ENCODE measurements at regions not wholly inside any gene's neighbourhood (a gene's known extent, or its start where the extent isn't known, plus 50 kb on each side); places are given as distances from the start of the nearest gene placed in this dataset.
"Not testable (repeated sequence)": the region's sequence is repeated elsewhere in the genome, so short reads cannot be mapped to it uniquely, and the experiment has no call there.

DNA sequence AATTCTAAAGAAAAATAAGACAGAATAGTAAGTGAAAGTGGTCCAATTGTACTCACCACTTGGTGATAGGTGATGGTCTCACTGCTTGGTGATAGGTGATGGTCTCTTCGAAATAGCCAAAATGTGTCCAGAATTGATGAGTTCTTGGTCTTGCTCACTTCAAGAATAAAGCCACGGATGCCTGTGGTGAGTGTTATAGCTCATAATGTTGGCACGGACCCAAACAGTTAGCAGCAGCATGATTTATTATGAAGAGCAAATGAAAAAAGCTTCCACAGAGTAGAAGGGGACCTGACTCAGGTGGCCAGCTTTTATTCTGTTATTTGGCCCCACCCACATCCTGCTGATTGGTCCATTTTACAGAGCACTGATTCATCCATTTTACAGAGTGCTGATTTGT is 272.6 kb downstream of the RPS4Y2 start:
- Histone ChIP-seq H3K27me3 (ENCODE audit: insufficient read depth, poor library complexity, severe bottlenecking) (no peaks in the 10 kb centered on the region), H3K9me3 (ENCODE audit: severe bottlenecking) (no peaks in the 10 kb centered on the region), H3K4me1 (ENCODE audit: insufficient read depth, poor library complexity, severe bottlenecking) (no peaks in the 10 kb centered on the region), H3K36me3 (ENCODE audit: low read depth) (no peaks in the 10 kb centered on the region), H3K4me3 (ENCODE audit: severe bottlenecking) (no peak overlapping the region), H3K27ac (ENCODE audit: poor library complexity, severe bottlenecking) (no peak overlapping the region)
- TF ChIP-seq, protein P1, sequence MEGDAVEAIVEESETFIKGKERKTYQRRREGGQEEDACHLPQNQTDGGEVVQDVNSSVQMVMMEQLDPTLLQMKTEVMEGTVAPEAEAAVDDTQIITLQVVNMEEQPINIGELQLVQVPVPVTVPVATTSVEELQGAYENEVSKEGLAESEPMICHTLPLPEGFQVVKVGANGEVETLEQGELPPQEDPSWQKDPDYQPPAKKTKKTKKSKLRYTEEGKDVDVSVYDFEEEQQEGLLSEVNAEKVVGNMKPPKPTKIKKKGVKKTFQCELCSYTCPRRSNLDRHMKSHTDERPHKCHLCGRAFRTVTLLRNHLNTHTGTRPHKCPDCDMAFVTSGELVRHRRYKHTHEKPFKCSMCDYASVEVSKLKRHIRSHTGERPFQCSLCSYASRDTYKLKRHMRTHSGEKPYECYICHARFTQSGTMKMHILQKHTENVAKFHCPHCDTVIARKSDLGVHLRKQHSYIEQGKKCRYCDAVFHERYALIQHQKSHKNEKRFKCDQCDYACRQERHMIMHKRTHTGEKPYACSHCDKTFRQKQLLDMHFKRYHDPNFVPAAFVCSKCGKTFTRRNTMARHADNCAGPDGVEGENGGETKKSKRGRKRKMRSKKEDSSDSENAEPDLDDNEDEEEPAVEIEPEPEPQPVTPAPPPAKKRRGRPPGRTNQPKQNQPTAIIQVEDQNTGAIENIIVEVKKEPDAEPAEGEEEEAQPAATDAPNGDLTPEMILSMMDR (IDR thresholded peaks at IDR 0.05; ENCODE audit: poor library complexity, severe bottlenecking): no peak
- ATAC-seq (ENCODE audit: low read depth) (no peak), DNase-seq (ENCODE audit: low spot score) (no peak)

DNA sequence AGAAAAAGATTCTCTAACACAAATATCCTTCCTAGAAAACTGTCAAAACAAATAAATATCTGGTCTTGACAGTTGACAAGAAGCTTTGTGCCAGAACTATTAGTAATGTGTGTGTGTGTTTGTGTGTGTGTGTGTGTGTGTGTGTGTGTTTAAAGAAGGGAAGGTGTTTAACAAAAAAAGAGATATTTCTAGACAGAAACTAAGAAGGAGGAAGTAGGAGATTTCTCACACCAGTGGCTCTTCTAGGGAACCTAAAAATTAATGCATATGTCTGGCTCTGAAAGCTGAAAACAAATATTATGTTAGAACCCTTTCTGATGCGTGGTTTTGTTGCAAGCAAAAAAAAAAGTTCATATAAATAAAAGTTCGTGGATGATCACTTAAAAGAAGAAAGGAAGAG is 277.5 kb downstream of the RPS4Y2 start:
- DNase-seq (ENCODE audit: low spot score) (no peak), ATAC-seq (ENCODE audit: low read depth) (no peak)
- H3K27ac ChIP-seq (ENCODE audit: poor library complexity, severe bottlenecking): no peak overlapping the region
- no peaks in the 10 kb centered on the region for H3K9me3 ChIP-seq (ENCODE audit: severe bottlenecking)
- H3K4me3 ChIP-seq (ENCODE audit: severe bottlenecking): no peak overlapping the region
- TF ChIP-seq, protein P1 (IDR thresholded peaks at IDR 0.05; ENCODE audit: poor library complexity, severe bottlenecking): no peak
- H3K4me1 ChIP-seq (ENCODE audit: insufficient read depth, poor library complexity, severe bottlenecking): no peaks in the 10 kb centered on the region
- H3K36me3 ChIP-seq (ENCODE audit: low read depth): no peaks in the 10 kb centered on the region
- H3K27me3 ChIP-seq (ENCODE audit: insufficient read depth, poor library complexity, severe bottlenecking): no peaks in the 10 kb centered on the region

DNA sequence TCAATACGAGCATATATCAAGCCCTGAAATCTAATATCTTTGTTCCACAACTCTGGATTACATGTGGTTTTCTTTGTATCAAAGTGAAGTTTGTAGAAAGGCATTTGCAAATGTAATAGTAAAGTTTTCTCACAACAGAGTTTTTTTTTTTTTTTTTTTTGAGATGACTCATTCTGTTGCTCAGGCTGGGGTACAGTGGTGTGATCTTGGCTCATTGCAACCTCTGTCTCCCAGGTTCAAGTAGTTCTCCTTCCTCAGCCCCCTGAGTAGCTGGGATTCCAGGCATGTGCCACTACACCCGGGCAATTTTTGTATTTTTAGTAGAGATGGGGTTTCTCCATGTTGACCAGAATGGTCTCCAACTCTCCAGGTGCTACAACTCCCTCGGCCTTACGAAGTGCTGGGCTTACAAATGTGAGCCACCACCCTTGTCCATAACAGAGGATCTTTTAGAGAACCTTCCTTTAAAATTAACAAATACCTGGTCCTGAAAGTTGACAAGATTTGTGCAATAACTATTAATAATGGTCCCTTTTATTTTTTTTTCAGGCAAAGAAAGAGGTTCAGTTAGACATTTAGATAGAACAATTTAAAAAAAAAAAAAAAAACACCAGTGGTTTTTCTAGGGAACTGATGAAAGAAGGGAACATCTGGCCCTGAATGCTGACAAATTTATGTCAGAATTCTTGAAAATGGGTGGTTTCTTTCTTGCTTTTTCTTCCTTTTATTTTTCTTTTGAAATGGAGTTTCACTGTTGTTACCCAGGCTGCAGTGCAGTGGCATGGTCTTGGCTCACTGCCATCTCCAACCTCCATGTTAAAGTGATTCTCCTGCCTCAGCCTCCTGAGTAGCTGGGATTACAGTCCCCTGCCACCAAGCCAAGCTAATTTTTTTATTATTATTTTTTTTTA is 278.5 kb downstream of the RPS4Y2 start:
- DNase-seq (ENCODE audit: low spot score) (no peak), ATAC-seq (ENCODE audit: low read depth) (no peak)
- H3K27ac ChIP-seq (ENCODE audit: poor library complexity, severe bottlenecking): no peak overlapping the region
- no peaks in the 10 kb centered on the region for H3K36me3 ChIP-seq (ENCODE audit: low read depth)
- H3K27me3 ChIP-seq (ENCODE audit: insufficient read depth, poor library complexity, severe bottlenecking): no peaks in the 10 kb centered on the region
- no peaks in the 10 kb centered on the region for H3K9me3 ChIP-seq (ENCODE audit: severe bottlenecking)
- TF ChIP-seq, protein P1 (IDR thresholded peaks at IDR 0.05; ENCODE audit: poor library complexity, severe bottlenecking): no peak
- H3K4me3 ChIP-seq (ENCODE audit: severe bottlenecking): no peak overlapping the region
- no peaks in the 10 kb centered on the region for H3K4me1 ChIP-seq (ENCODE audit: insufficient read depth, poor library complexity, severe bottlenecking)

DNA sequence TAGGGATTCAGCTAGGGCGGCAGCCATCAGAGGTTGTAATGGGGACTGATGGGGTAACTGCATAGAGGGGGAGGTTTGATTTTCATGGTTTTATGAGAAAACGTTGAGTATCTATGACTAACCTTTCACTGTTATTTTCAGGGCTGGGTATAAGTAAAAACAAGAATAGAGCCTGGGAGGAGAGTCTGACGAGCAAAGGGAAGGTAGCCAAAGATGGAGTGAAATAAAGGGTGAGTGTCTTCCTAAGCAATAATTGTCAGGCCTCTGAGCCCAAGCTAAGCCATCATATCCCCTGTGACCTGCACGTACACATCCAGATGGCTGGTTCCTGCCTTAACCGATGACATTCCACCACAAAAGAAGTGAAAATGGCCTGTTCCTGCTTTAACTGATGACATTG is 281.5 kb downstream of the RPS4Y2 start:
- H3K36me3 ChIP-seq (ENCODE audit: low read depth); DNase-seq (ENCODE audit: low spot score); H3K27ac ChIP-seq (ENCODE audit: poor library complexity, severe bottlenecking); H3K4me3 ChIP-seq (ENCODE audit: severe bottlenecking); H3K27me3 ChIP-seq (ENCODE audit: insufficient read depth, poor library complexity, severe bottlenecking); H3K9me3 ChIP-seq (ENCODE audit: severe bottlenecking); H3K4me1 ChIP-seq (ENCODE audit: insufficient read depth, poor library complexity, severe bottlenecking); ATAC-seq (ENCODE audit: low read depth): not testable (repeated sequence)

DNA sequence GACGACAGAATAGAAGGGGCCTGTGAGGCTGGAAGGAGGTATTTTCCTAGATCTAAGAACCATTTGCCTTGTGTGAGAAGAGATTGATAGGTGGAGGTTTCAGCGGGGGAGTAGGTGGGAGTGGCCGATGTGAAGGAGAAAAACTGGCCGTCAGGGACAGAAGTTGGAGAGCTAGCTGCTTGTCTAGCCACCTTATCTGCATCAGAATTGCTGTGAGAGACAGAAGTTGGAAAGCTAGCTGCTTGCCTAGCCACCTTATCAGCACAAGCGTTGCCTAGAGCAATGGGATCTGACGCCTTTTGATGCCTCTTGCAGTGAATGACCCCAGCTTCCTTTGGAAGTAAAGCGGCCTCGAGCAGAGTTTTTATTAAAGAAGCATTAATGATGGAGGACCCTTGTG is 283.9 kb downstream of the RPS4Y2 start:
- H3K27ac ChIP-seq (ENCODE audit: poor library complexity, severe bottlenecking): no peak overlapping the region
- no peak overlapping the region for H3K4me3 ChIP-seq (ENCODE audit: severe bottlenecking)
- no peaks in the 10 kb centered on the region for H3K36me3 ChIP-seq (ENCODE audit: low read depth)
- DNase-seq (ENCODE audit: low spot score) (no peak), ATAC-seq (ENCODE audit: low read depth) (no peak)
- H3K4me1 ChIP-seq (ENCODE audit: insufficient read depth, poor library complexity, severe bottlenecking): no peaks in the 10 kb centered on the region
- H3K27me3 ChIP-seq (ENCODE audit: insufficient read depth, poor library complexity, severe bottlenecking): no peaks in the 10 kb centered on the region
- no peaks in the 10 kb centered on the region for H3K9me3 ChIP-seq (ENCODE audit: severe bottlenecking)
- TF ChIP-seq, protein P1 (IDR thresholded peaks at IDR 0.05; ENCODE audit: poor library complexity, severe bottlenecking): no peak

- not testable (repeated sequence) for H3K27me3 ChIP-seq (ENCODE audit: insufficient read depth, poor library complexity, severe bottlenecking); H3K36me3 ChIP-seq (ENCODE audit: low read depth); H3K27ac ChIP-seq (ENCODE audit: poor library complexity, severe bottlenecking); H3K4me3 ChIP-seq (ENCODE audit: severe bottlenecking); H3K9me3 ChIP-seq (ENCODE audit: severe bottlenecking); DNase-seq (ENCODE audit: low spot score); ATAC-seq (ENCODE audit: low read depth); H3K4me1 ChIP-seq (ENCODE audit: insufficient read depth, poor library complexity, severe bottlenecking)
These were observed 284.8 kb downstream of the RPS4Y2 start for GRCh38 chrY:21040711-21041110.
